Endothelial cell of umbilical vein (primary cell): ENCODE measurements at regions not wholly inside any gene's neighbourhood (a gene's known extent, or its start where the extent isn't known, plus 50 kb on each side); places are given as distances from the start of the nearest gene placed in this dataset.
A peak's percentile ranks its signal among the peaks of the same experiment; 100 is the strongest.

ENCODE experiments used
- BruUV-seq: library from RNA; stranded (reverse); fragments of 400-500 nt; replicated peaks from 2 replicates; lab custom pipeline; 2021; lab: Mats Ljungman, UMichigan
- CTCF ChIA-PET: fragments of 300-600, 350-600 bp; sonication (Branson Sonifier 250); formaldehyde crosslinking; loops from one replicate; lab custom pipeline; 2021; ENCODE audit warnings: antibody characterized with exemption, inconsistent platforms; lab: Charles Lee
- POLR2A ChIA-PET: fragments of 300-600, 350-600 bp; sonication (Branson Sonifier 250); formaldehyde crosslinking; loops from one replicate; lab custom pipeline; 2021; ENCODE audit warnings: antibody characterized with exemption, inconsistent platforms; lab: Charles Lee
- DNase-seq: peaks from one replicate; pipeline ENCODE4 v3.0.0-alpha.2; 2011; ENCODE audit warnings: low read depth, low spot score
- FAIRE-seq: peaks from 2 replicates; lab custom pipeline; 2011; peaks lifted over from hg19 to GRCh38; lab: Jason Lieb, UNC
- H2AFZ ChIP-seq: 2 replicates; pipeline ENCODE4 v1.6.0; 2012; ENCODE audit warnings: low read depth, low read length, control low read depth, inconsistent platforms
- H3K27ac ChIP-seq: 2 replicates; pipeline ENCODE4 v1.5.1; 2011; ENCODE audit warnings: low read depth, mild to moderate bottlenecking, control low read depth, low read length, moderate library complexity; ENCODE audit not compliant: insufficient read depth
- H3K27me3 ChIP-seq, 2 experiments: 2 replicates each; pipeline versions ENCODE4 v1.6.0 to v1.6.1; 2011; ENCODE audit warnings: low read length in 2 of 2, mixed read lengths in 1 of 2; ENCODE audit not compliant: control insufficient read depth in 2 of 2, insufficient read depth in 2 of 2
- H3K36me3 ChIP-seq, 2 experiments: 2 replicates in 1 of 2; 3 replicates in 1 of 2; pipeline ENCODE4 v1.5.1; 2011; ENCODE audit warnings: low read length in 2 of 2, mild to moderate bottlenecking in 1 of 2, moderate library complexity in 1 of 2; ENCODE audit not compliant: control insufficient read depth in 2 of 2, insufficient read depth in 2 of 2; ENCODE audit errors: extremely low read depth in 1 of 2
- H3K4me1 ChIP-seq: 3 replicates; pipeline ENCODE4 v1.5.1; 2011; ENCODE audit warnings: mild to moderate bottlenecking, low read length; ENCODE audit not compliant: control insufficient read depth, insufficient read depth; ENCODE audit errors: extremely low read depth
- H3K4me2 ChIP-seq: 2 replicates; pipeline ENCODE4 v1.6.1; 2011; ENCODE audit warnings: low read length, control low read depth, mixed read lengths; ENCODE audit not compliant: insufficient read depth
- H3K4me3 ChIP-seq, 3 experiments: fragments of 200-600 bp in 1 of 3; sonication (generic), shearing (Covaris generic) in 1 of 3; replicated peaks in 1 of 3; 2 replicates each; pipeline ENCODE4 v1.5.1; 2011 to 2016; ENCODE audit warnings: control low read depth in 3 of 3, low read length in 3 of 3, mild to moderate bottlenecking in 2 of 3, inconsistent platforms in 1 of 3, low read depth in 1 of 3, moderate library complexity in 1 of 3; ENCODE audit not compliant: insufficient read depth in 1 of 3
- H3K79me2 ChIP-seq: 2 replicates; pipeline ENCODE4 v1.6.0; 2012; ENCODE audit warnings: low read length, inconsistent platforms; ENCODE audit not compliant: control insufficient read depth, insufficient read depth
- H3K9ac ChIP-seq: replicated peaks from 2 replicates; pipeline ENCODE3; 2011; ENCODE audit warnings: low read length, control low read depth; ENCODE audit not compliant: insufficient read depth; ENCODE audit errors: extremely low read depth
- H3K9me1 ChIP-seq: replicated peaks from 3 replicates; pipeline ENCODE4 v1.6.0; 2011; ENCODE audit warnings: mild to moderate bottlenecking, low read length; ENCODE audit not compliant: control insufficient read depth, insufficient read depth; ENCODE audit errors: extremely low read depth
- H3K9me3 ChIP-seq: replicated peaks from 2 replicates; pipeline ENCODE4 v1.5.1; 2012; ENCODE audit warnings: low read length, inconsistent platforms; ENCODE audit not compliant: control insufficient read depth, insufficient read depth
- H4K20me1 ChIP-seq: replicated peaks from 2 replicates; pipeline ENCODE3; 2011; ENCODE audit warnings: mild to moderate bottlenecking, low read length; ENCODE audit not compliant: control insufficient read depth, insufficient read depth; ENCODE audit errors: extremely low read depth
- CTCF ChIP-seq, 2 donors: IDR thresholded peaks; 1 replicate in 1 of 2; 2 replicates in 1 of 2; pipeline ENCODE4 v1.5.1; 2011; ENCODE audit warnings: low read length in 2 of 2, mild to moderate bottlenecking in 2 of 2, moderate library complexity in 2 of 2, control low read depth in 1 of 2, inconsistent platforms in 1 of 2, low read depth in 1 of 2; ENCODE audit not compliant: insufficient read depth in 1 of 2; ENCODE audit errors: extremely low read depth in 1 of 2
- FOS ChIP-seq: IDR thresholded peaks from 2 replicates; pipeline ENCODE4 v1.6.1; 2011; ENCODE audit warnings: mild to moderate bottlenecking, low read length, moderate library complexity, borderline replicate concordance; ENCODE audit not compliant: insufficient read depth
- JUN ChIP-seq: IDR thresholded peaks from 2 replicates; pipeline ENCODE4 v1.6.1; 2011; ENCODE audit warnings: borderline replicate concordance, low read depth; ENCODE audit not compliant: insufficient read length, insufficient read depth
- MAX ChIP-seq: IDR thresholded peaks from 2 replicates; pipeline ENCODE4 v1.6.1; 2011; ENCODE audit not compliant: insufficient read depth, insufficient read length
- MYC ChIP-seq: IDR thresholded peaks from one replicate; pipeline ENCODE4 v1.6.1; 2011; ENCODE audit warnings: mild to moderate bottlenecking, low read depth, low read length
- POLR2A ChIP-seq: IDR thresholded peaks from 2 replicates; pipeline ENCODE4 v1.6.1; 2012; ENCODE audit warnings: low read depth, mild to moderate bottlenecking, control low read depth, low read length
- POLR2AphosphoS5 ChIP-seq: IDR thresholded peaks from 2 replicates; pipeline ENCODE4 v1.6.1; 2012; ENCODE audit warnings: low read depth, mild to moderate bottlenecking, control low read depth, low read length, moderate library complexity; ENCODE audit not compliant: insufficient read depth
- dilution Hi-C: fragments of 300-500 bp; cut with MboI; formaldehyde crosslinking; loops from one replicate; pipeline ENCODE4 v1.15.0; 2019; ENCODE audit warnings: low sequenced_read_pairs; ENCODE audit not compliant: extremely low pct_ligation_motif_present
- intact Hi-C: fragments of 100-400 bp; cut with micrococcal nuclease; formaldehyde crosslinking; loops from one replicate; pipeline ENCODE4 v1.10.0; 2022

- BruUV-seq: no TSS peak
Measured at GRCh38 chr17:27977751-27978688, 64.5 kb upstream of the NLK start.

More at GRCh38 chr17:27977751-27978688, 64.5 kb upstream of the NLK start:
- intact Hi-C loops (no loop called here), dilution Hi-C loops (no loop called here)
- H3K9ac ChIP-seq: no peak overlapping the region
- no peaks in the 10 kb centered on the region for H3K36me3 ChIP-seq
- peak overlapping the region; percentile 12 for H3K27ac ChIP-seq
- ChIA-PET CTCF (no interaction called here), POLR2A (no interaction called here)
- no peaks in the 10 kb centered on the region for H3K27me3 ChIP-seq
- FAIRE-seq: no peak
- H4K20me1 ChIP-seq: no peaks in the 10 kb centered on the region
- H3K9me1 ChIP-seq: no peaks in the 10 kb centered on the region
- DNase-seq: no peak
- H3K9me3 ChIP-seq: no peaks in the 10 kb centered on the region
- TF ChIP-seq POLR2AphosphoS5: no peak
- TF ChIP-seq JUN: no peak
- no peak for TF ChIP-seq CTCF (IDR thresholded peaks at IDR 0.05; ENCODE audit: extremely low read depth in 1 of 2, insufficient read depth in 1 of 2, low read depth in 1 of 2, low read length in 2 of 2)
- TF ChIP-seq POLR2A: no peak
- TF ChIP-seq FOS: no peak
- no peak for TF ChIP-seq MAX
- TF ChIP-seq MYC: no peak
- no peak overlapping the region for H3K4me2 ChIP-seq
- H2AFZ ChIP-seq: no peak overlapping the region
- H3K79me2 ChIP-seq: no peaks in the 10 kb centered on the region
- H3K4me3 ChIP-seq: no peak overlapping the region
- H3K4me1 ChIP-seq: peaks cover 43% of the 10 kb centered on the region
